DND-41 (cell line): ENCODE measurements at regions not wholly inside any gene's neighbourhood (a gene's known extent, or its start where the extent isn't known, plus 50 kb on each side); places are given as distances from the start of the nearest gene placed in this dataset.

Source experiments
- ATAC-seq: fragments of 200-7000 bp; cut with Tn5 transposase; 3 replicates; pipeline ENCODE4 v1.9.1; 2021; ENCODE audit warnings: low read depth; ENCODE audit not compliant: insufficient read depth
- DNase-seq: peaks from one replicate; pipeline ENCODE4 v3.0.0-alpha.2; 2020
- H2AFZ ChIP-seq: 2 replicates; pipeline ENCODE4 v1.6.0; 2012; ENCODE audit warnings: low read depth, low read length
- H3K27ac ChIP-seq: 2 replicates; pipeline ENCODE4 v1.5.1; 2012; ENCODE audit warnings: low read length, inconsistent platforms
- H3K27me3 ChIP-seq: fragments of 200-600 bp; sonication (generic); 2 replicates; pipeline ENCODE4 v1.6.0; 2012; ENCODE audit warnings: low read length, mild to moderate bottlenecking, inconsistent platforms; ENCODE audit not compliant: insufficient read depth, poor library complexity
- H3K36me3 ChIP-seq: 2 replicates; pipeline ENCODE4 v1.5.1; 2012; ENCODE audit warnings: low read length, inconsistent platforms; ENCODE audit not compliant: insufficient read depth
- H3K4me1 ChIP-seq: 2 replicates; pipeline ENCODE4 v1.5.1; 2012; ENCODE audit warnings: mild to moderate bottlenecking, low read length; ENCODE audit not compliant: insufficient read depth
- H3K4me2 ChIP-seq: 2 replicates; pipeline ENCODE4 v1.6.0; 2012; ENCODE audit warnings: mild to moderate bottlenecking, moderate library complexity, low read length, inconsistent platforms; ENCODE audit not compliant: insufficient read depth
- H3K4me3 ChIP-seq, 2 experiments: fragments of 200-600 bp in 1 of 2; shearing (Covaris generic) in 1 of 2; 2 replicates each; pipeline ENCODE4 v1.5.1; 2012 to 2016; ENCODE audit warnings: inconsistent platforms in 2 of 2, low read length in 2 of 2, mild to moderate bottlenecking in 2 of 2, low read depth in 1 of 2, moderate library complexity in 1 of 2
- H3K79me2 ChIP-seq: 2 replicates; pipeline ENCODE4 v1.6.0; 2012; ENCODE audit warnings: low read length, inconsistent platforms; ENCODE audit not compliant: insufficient read depth
- H3K9ac ChIP-seq: 2 replicates; pipeline ENCODE4 v1.6.0; 2012; ENCODE audit warnings: low read depth, mild to moderate bottlenecking, inconsistent platforms, low read length, moderate library complexity
- H3K9me3 ChIP-seq: 2 replicates; pipeline ENCODE4 v1.5.1; 2012; ENCODE audit warnings: low read length, moderate library complexity, mild to moderate bottlenecking, inconsistent platforms; ENCODE audit not compliant: insufficient read depth, severe bottlenecking
- H4K20me1 ChIP-seq: 2 replicates; pipeline ENCODE4 v1.6.0; 2012; ENCODE audit warnings: low read length; ENCODE audit not compliant: insufficient read depth
- EZH2 ChIP-seq: IDR thresholded peaks from 3 replicates; pipeline ENCODE4 v1.6.1; 2012; ENCODE audit warnings: borderline replicate concordance, low read depth, mild to moderate bottlenecking, moderate library complexity, low read length, inconsistent platforms; ENCODE audit not compliant: severe bottlenecking
- TF ChIP-seq, protein P1 (sequence below): IDR thresholded peaks from 2 replicates; pipeline ENCODE4 v1.5.1; 2012; ENCODE audit warnings: borderline replicate concordance, low read length, moderate library complexity, mild to moderate bottlenecking; ENCODE audit not compliant: poor library complexity, severe bottlenecking; ENCODE audit errors: extremely low read depth

DNA sequence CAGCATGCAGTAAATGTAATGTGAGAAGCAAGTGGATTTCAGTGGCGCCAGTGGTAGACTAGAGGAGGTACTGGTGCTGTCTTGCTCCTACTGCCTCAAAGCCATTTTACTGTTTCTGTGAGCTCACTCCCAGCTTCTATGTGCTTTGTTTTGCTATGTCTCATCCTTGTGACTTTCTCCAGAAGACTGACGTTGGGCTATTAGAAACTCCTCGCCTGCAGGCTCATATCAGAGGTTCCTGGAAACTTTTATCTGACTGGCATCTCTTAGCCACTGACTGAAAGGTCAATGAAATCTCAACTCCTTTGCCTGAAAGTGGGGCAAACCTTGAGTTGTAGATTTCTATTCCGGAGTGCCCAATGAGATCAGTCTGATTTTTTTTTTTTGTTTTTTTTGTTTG is 66.4 kb upstream of the SORCS1 start:
- no peaks in the 10 kb centered on the region for H3K79me2 ChIP-seq
- no peaks in the 10 kb centered on the region for H3K27me3 ChIP-seq
- H3K4me2 ChIP-seq: no peak overlapping the region
- ATAC-seq: no peak
- no peaks in the 10 kb centered on the region for H3K4me1 ChIP-seq
- H3K9ac ChIP-seq: no peak overlapping the region
- no peak for DNase-seq
- no peaks in the 10 kb centered on the region for H4K20me1 ChIP-seq
- TF ChIP-seq, protein P1, sequence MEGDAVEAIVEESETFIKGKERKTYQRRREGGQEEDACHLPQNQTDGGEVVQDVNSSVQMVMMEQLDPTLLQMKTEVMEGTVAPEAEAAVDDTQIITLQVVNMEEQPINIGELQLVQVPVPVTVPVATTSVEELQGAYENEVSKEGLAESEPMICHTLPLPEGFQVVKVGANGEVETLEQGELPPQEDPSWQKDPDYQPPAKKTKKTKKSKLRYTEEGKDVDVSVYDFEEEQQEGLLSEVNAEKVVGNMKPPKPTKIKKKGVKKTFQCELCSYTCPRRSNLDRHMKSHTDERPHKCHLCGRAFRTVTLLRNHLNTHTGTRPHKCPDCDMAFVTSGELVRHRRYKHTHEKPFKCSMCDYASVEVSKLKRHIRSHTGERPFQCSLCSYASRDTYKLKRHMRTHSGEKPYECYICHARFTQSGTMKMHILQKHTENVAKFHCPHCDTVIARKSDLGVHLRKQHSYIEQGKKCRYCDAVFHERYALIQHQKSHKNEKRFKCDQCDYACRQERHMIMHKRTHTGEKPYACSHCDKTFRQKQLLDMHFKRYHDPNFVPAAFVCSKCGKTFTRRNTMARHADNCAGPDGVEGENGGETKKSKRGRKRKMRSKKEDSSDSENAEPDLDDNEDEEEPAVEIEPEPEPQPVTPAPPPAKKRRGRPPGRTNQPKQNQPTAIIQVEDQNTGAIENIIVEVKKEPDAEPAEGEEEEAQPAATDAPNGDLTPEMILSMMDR: no peak
- no peak for TF ChIP-seq EZH2
- H2AFZ ChIP-seq: no peak overlapping the region
- no peak overlapping the region for H3K27ac ChIP-seq
- H3K4me3 ChIP-seq: no peak overlapping the region
- H3K9me3 ChIP-seq: peaks cover 4% of the 10 kb centered on the region
- no peaks in the 10 kb centered on the region for H3K36me3 ChIP-seq

DNA sequence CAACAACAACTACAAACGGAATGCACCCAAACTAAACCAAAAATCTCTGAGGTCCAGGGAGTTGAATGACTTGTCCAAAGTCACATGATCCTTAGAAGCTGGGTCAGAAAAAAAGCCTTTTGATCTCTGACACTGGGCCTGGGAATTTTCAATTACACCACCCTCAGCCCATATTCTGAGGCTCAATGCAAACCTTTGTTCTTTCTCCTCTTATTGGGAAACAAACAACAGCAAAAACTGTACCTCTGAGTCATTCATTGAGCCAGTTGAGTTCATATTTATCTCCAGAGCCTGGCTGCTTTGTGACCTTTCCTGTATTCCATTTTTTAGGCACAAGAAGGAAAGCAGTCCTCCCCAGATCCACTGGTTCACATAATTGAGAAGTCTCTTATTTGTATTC is 51.2 kb upstream of the SORCS1 start:
- Histone ChIP-seq H3K4me3 (no peak overlapping the region), H3K4me1 (no peaks in the 10 kb centered on the region), H3K9me3 (peaks cover 10% of the 10 kb centered on the region), H3K27ac (no peak overlapping the region), H3K27me3 (no peaks in the 10 kb centered on the region), H3K79me2 (no peaks in the 10 kb centered on the region), H2AFZ (no peak overlapping the region), H3K36me3 (no peaks in the 10 kb centered on the region), H4K20me1 (no peaks in the 10 kb centered on the region), H3K4me2 (no peak overlapping the region), H3K9ac (no peak overlapping the region)
- ATAC-seq: no peak
- no peak for TF ChIP-seq EZH2
- TF ChIP-seq, protein P1: no peak
- DNase-seq: no peak
